ENCODE measurements at regions not wholly inside any gene's neighbourhood (a gene's known extent, or its start where the extent isn't known, plus 50 kb on each side); places are given as distances from the start of the nearest gene placed in this dataset.
"Not testable (repeated sequence)": the region's sequence is repeated elsewhere in the genome, so short reads cannot be mapped to it uniquely, and the experiment has no call there.

GRCh38 chr2:193382583-193382982 is 1187.8 kb upstream of the TMEFF2 start:
- TF ChIP-seq, protein P1, sequence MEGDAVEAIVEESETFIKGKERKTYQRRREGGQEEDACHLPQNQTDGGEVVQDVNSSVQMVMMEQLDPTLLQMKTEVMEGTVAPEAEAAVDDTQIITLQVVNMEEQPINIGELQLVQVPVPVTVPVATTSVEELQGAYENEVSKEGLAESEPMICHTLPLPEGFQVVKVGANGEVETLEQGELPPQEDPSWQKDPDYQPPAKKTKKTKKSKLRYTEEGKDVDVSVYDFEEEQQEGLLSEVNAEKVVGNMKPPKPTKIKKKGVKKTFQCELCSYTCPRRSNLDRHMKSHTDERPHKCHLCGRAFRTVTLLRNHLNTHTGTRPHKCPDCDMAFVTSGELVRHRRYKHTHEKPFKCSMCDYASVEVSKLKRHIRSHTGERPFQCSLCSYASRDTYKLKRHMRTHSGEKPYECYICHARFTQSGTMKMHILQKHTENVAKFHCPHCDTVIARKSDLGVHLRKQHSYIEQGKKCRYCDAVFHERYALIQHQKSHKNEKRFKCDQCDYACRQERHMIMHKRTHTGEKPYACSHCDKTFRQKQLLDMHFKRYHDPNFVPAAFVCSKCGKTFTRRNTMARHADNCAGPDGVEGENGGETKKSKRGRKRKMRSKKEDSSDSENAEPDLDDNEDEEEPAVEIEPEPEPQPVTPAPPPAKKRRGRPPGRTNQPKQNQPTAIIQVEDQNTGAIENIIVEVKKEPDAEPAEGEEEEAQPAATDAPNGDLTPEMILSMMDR (IDR thresholded peaks at IDR 0.05): no peak

DNA sequence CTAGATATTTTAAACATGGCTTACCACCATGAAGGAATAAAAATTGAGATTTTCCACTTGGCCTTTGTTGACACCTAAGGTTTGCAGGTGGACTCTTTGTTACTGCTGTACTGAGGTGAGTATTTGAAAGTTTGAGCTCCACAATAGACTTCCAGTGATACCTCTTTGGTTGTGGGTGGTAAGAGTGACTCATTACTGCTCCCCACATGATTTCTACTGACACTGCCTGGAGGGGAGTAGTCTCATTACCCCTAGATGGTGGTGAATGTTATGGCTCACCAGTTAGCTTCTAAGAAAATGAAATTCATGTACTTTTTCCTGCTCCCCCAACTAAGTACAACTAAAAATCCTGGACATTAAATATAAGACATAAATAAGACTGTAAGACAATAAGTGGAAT is 1183.1 kb upstream of the TMEFF2 start:
- TF ChIP-seq, protein P1 (IDR thresholded peaks at IDR 0.05): no peak
- DNase-seq (ENCODE audit: low spot score) (no peak), ATAC-seq (ENCODE audit: low FRiP score) (no peak)

More at GRCh38 chr2:193382583-193382982, 1187.8 kb upstream of the TMEFF2 start:
- ATAC-seq (ENCODE audit: low FRiP score) (no peak), DNase-seq (ENCODE audit: low spot score) (no peak)

- no peak for DNase-seq (ENCODE audit: low spot score)
- TF ChIP-seq, protein P1 (IDR thresholded peaks at IDR 0.05): no peak
- ATAC-seq (ENCODE audit: low FRiP score): no peak
These were observed 1178.4 kb upstream of the TMEFF2 start for GRCh38 chr2:193373120-193373519.

DNA sequence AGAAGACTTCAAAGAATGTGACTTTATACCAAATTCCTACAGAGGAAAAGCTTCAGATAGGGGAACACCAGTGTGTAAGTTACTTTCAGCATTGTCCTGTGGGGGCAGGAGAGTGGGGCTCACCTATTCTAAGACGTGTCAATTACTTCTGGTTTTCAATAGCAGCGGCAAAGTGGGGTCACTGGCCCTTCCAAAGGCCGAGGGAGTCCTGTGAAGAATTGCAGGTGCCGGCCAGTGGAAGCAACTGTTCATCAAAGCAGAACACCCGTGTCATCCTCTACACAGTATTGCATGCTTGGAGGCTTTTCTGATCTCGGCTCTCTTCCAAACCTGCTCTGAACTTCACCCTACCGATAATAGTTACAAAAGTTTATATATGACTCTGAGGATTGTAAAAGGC is 1176.5 kb upstream of the TMEFF2 start:
- TF ChIP-seq, protein P1 (IDR thresholded peaks at IDR 0.05): no peak
- DNase-seq (ENCODE audit: low spot score) (no peak), ATAC-seq (ENCODE audit: low FRiP score) (no peak)

DNA sequence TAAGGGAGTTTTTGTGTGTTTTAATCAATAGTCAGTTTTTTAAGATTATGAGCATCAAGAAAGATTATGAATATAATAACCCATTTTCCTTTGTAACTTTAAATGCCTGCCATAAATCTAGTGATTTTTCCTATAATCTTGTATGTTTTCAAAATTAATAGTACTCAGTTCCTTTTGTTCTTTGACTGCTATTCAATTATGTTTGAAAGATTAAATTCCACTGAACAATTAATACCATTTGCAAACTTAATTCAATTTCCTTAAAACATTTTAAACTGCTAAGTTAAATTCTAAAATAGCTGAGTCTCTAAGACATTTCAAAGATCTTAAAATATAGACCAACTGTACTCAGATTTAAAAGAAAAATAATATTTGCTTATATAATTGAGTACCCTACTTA is 1173.9 kb upstream of the TMEFF2 start:
- TF ChIP-seq, protein P1 (IDR thresholded peaks at IDR 0.05): no peak
- ATAC-seq (ENCODE audit: low FRiP score) (no peak), DNase-seq (ENCODE audit: low spot score) (no peak)

GRCh38 chr2:193357508-193357907 is 1162.8 kb upstream of the TMEFF2 start:
- ATAC-seq (ENCODE audit: low FRiP score): no peak
- no peak for DNase-seq (ENCODE audit: low spot score)
- TF ChIP-seq, protein P1 (IDR thresholded peaks at IDR 0.05): no peak

DNA sequence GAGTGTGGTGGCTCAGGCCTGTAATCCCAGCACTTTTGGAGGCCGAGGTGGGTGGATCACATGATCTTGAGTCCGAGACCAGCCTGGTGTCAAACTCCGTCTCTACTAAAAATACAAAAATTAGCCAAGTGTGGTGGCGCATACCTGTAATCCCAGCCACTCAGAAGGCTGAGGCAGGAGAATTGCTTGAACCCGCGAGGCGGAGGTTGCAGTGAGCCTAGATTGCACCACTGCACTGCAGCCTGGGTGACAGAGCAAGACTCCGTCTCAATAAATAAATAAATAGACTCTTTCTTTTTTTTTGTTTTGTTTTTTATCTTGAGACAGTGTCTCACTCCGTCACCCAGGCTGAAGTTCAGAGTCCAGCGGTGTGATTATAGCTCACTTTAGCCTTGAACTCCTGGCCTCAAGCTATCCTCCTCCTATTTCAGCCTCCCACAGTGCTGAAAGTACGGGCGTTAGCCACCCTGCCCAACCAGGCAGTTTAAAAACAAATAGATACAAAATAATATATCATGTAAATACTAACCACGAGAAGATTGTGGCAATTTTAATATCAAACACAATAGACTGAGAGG is 1158.0 kb upstream of the TMEFF2 start:
- not testable (repeated sequence) for ATAC-seq (ENCODE audit: low FRiP score)

More for the DNA sequence above, 1158.0 kb upstream of the TMEFF2 start:
- not testable (repeated sequence) for DNase-seq (ENCODE audit: low spot score)

All from omental fat pad (tissue), 3 donors.